ENCODE measurements at regions not wholly inside any gene's neighbourhood (a gene's known extent, or its start where the extent isn't known, plus 50 kb on each side); places are given as distances from the start of the nearest gene placed in this dataset.
"Not testable (repeated sequence)": the region's sequence is repeated elsewhere in the genome, so short reads cannot be mapped to it uniquely, and the experiment has no call there.

DNA sequence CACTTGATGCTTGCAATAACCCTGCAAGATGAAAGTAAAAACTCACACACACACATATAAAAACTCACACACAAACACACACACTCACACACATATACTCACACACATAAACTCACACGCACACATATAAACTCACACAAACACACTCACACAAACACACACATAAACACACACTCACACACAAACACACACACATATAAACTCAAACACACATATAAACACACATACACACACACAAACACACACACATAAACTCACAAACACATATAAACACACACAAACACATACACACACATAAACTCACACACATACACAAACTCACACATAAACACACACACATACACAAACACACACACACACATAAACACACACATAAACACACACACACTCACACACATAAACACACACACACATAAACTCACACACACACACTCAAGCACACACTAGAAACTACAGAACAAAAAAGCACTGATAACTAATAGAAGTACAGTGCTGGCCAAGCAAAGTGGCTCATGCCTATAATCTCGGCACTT lies 117.7 kb upstream of the TEKT4 start:
- TF ChIP-seq, protein P1, sequence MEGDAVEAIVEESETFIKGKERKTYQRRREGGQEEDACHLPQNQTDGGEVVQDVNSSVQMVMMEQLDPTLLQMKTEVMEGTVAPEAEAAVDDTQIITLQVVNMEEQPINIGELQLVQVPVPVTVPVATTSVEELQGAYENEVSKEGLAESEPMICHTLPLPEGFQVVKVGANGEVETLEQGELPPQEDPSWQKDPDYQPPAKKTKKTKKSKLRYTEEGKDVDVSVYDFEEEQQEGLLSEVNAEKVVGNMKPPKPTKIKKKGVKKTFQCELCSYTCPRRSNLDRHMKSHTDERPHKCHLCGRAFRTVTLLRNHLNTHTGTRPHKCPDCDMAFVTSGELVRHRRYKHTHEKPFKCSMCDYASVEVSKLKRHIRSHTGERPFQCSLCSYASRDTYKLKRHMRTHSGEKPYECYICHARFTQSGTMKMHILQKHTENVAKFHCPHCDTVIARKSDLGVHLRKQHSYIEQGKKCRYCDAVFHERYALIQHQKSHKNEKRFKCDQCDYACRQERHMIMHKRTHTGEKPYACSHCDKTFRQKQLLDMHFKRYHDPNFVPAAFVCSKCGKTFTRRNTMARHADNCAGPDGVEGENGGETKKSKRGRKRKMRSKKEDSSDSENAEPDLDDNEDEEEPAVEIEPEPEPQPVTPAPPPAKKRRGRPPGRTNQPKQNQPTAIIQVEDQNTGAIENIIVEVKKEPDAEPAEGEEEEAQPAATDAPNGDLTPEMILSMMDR (IDR thresholded peaks at IDR 0.05): no peak
- no peak for DNase-seq (ENCODE audit: low spot score)
- Histone ChIP-seq H3K27ac (no peak overlapping the region), H3K9me3 (no peaks in the 10 kb centered on the region), H3K27me3 (no peaks in the 10 kb centered on the region), H3K4me3 (no peak overlapping the region), H3K4me1 (no peaks in the 10 kb centered on the region), H3K36me3 (no peaks in the 10 kb centered on the region)

DNA sequence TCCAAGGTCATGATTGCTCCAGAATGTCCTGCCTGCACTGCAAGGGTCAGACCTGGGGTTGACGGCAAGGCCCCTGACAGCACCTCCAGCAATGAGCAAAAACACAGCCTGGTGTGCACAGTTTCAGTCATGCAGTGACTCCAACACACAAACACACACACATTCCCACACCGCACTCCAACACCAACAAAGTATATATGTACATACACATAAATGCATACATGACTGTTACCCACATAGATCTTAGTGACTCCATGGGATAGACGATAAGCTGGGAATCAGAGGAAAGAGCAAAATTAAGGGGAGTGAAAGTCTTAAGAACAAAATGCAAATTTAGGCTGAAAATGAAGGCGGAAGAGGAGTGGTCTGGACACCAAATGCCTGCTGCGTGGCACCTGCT lies 112.7 kb upstream of the TEKT4 start:
- no peaks in the 10 kb centered on the region for H3K36me3 ChIP-seq
- no peak for DNase-seq (ENCODE audit: low spot score)
- H3K27ac ChIP-seq: no peak overlapping the region
- TF ChIP-seq, protein P1 (IDR thresholded peaks at IDR 0.05): no peak
- H3K4me3 ChIP-seq: no peak overlapping the region
- no peaks in the 10 kb centered on the region for H3K27me3 ChIP-seq
- H3K9me3 ChIP-seq: no peaks in the 10 kb centered on the region
- no peaks in the 10 kb centered on the region for H3K4me1 ChIP-seq

DNA sequence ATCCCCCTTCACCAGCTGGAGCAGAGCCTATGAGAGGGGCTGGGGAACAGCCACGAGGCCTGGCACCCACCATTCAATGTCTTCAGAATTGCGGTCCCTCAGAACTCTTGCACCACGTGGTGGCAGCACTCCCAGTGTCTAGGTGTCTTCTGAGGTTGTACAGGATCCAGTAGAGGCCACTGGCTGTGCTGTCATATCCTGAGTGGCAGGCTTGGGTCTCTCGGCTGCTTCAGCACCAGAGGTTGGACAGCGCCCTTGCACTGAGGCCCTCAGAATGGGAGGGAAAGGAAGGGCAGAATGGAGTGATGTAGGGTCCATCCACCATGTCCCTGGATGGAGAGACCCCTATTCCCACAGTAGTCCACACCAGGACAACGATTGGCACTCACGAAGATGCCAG lies 112.0 kb upstream of the TEKT4 start:
- no peaks in the 10 kb centered on the region for H3K9me3 ChIP-seq
- DNase-seq (ENCODE audit: low spot score): peak; percentile 36
- H3K36me3 ChIP-seq: no peaks in the 10 kb centered on the region
- no peak overlapping the region for H3K27ac ChIP-seq
- no peaks in the 10 kb centered on the region for H3K27me3 ChIP-seq
- no peak overlapping the region for H3K4me3 ChIP-seq
- no peaks in the 10 kb centered on the region for H3K4me1 ChIP-seq
- TF ChIP-seq, protein P1 (IDR thresholded peaks at IDR 0.05): no peak

DNA sequence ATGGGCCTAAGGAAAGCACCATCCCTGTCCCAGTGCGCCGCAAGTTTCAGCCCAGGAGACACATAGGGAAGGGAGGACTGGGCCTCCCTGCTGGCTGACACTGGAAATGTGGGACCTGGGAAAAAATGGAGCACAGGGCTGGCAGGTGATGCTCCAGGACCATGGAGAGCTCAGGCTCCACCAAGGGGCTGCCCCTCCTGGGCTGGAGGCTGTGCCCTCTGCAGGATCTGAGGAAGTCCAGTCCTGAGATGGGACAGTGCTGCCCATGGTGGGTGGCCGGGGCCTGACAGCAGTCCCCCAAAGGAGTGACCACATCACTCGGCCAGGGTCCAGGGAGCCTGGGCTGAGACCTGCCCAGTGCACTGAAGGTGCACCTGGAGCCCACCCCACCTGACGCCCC lies 108.6 kb upstream of the TEKT4 start:
- no peaks in the 10 kb centered on the region for H3K9me3 ChIP-seq
- TF ChIP-seq, protein P1 (IDR thresholded peaks at IDR 0.05): no peak
- no peaks in the 10 kb centered on the region for H3K4me1 ChIP-seq
- H3K4me3 ChIP-seq: no peak overlapping the region
- H3K27me3 ChIP-seq: no peaks in the 10 kb centered on the region
- H3K27ac ChIP-seq: no peak overlapping the region
- no peak for DNase-seq (ENCODE audit: low spot score)
- no peaks in the 10 kb centered on the region for H3K36me3 ChIP-seq

DNA sequence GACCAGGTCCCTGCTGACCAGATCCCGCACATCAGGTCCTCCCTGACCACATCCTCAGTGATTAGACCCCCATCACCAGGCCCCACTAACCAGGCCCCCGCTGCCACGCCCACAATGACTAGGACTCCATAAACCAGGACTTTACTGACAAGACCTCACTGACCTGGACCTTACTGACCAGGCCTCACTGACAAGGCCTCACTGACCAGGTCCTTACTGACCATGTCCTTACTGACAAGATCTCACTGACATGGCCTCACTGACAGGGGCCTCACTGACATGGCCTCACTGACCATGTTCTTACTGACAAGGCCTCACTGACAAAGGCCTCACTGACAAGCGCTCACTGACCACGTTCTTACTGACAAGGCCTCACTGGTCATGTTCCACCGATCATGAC lies 107.9 kb upstream of the TEKT4 start:
- Histone ChIP-seq H3K27ac (no peak overlapping the region), H3K36me3 (no peaks in the 10 kb centered on the region), H3K9me3 (no peaks in the 10 kb centered on the region), H3K4me1 (no peaks in the 10 kb centered on the region), H3K27me3 (no peaks in the 10 kb centered on the region), H3K4me3 (no peak overlapping the region)
- TF ChIP-seq, protein P1 (IDR thresholded peaks at IDR 0.05): no peak
- DNase-seq (ENCODE audit: low spot score): no peak

DNA sequence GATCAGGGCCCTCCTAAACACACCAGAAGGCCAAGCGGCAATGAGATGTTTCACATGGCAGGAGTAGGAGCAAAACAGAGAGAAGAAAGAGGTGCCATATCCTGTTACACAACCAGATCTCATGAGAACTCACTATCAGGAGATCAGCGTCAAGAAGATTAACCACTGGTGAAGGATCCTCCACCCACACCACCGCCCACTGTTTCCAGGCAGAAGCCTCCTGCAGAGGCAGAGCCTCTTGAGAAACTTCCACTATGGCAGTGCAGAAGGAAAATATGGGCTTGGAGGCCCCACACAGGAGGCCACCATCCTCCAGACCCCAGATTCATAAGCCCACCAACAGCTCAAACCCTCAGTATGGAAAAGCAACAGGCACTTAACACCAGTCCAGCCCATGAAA lies 106.9 kb upstream of the TEKT4 start:
- H3K27me3 ChIP-seq; H3K4me3 ChIP-seq; H3K4me1 ChIP-seq; DNase-seq (ENCODE audit: low spot score); H3K36me3 ChIP-seq; H3K9me3 ChIP-seq; H3K27ac ChIP-seq: not testable (repeated sequence)

Data from right atrium auricular region (tissue), 2 donors.